ENCODE measurements at regions not wholly inside any gene's neighbourhood (a gene's known extent, or its start where the extent isn't known, plus 50 kb on each side); places are given as distances from the start of the nearest gene placed in this dataset.

- H3K4me3 ChIP-seq = no peak overlapping the region
- DNase-seq (ENCODE audit: low spot score in 2 of 2) = no peak
- no peaks in the 10 kb centered on the region for H3K36me3 ChIP-seq
- no peaks in the 10 kb centered on the region for H3K4me1 ChIP-seq
- intact Hi-C loops (cut with DNase I; ENCODE audit: low total_unique reads) = no loop called here
- no peaks in the 10 kb centered on the region for H3K27me3 ChIP-seq
- TF ChIP-seq POLR2AphosphoS5 (IDR thresholded peaks at IDR 0.05) = no peak
- no peak for TF ChIP-seq POLR2A (IDR thresholded peaks at IDR 0.05)
- no peak for TF ChIP-seq CTCF (IDR thresholded peaks at IDR 0.05)
- H3K9me3 ChIP-seq = no peaks in the 10 kb centered on the region
- H3K27ac ChIP-seq = no peak overlapping the region
Observed at GRCh38 chr15:69532856-69533255, 80.2 kb downstream of the RPLP1 start.

DNA sequence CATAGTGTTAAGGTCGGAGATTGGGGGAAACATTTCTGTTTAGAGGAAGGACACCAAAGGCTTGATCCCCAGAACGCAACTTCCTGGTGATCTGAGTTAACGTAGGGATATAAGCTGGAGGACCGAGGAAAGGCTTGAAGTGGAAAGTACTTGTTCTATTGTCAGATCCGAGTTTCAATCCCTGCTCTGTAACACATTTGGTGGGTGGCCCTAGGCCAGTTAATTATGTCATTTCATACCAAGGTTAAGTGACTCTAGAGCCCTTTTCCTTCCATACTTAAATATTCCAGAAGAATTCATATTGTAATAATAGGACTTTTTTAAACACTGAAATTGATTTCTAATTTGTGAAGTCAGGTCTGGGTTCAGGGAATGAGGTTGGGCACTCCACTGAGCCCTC, 80.9 kb downstream of the RPLP1 start:
- intact Hi-C loops (cut with DNase I; ENCODE audit: low total_unique reads) = no loop called here
- TF ChIP-seq POLR2AphosphoS5 (IDR thresholded peaks at IDR 0.05) = no peak
- TF ChIP-seq POLR2A (IDR thresholded peaks at IDR 0.05) = no peak
- no peak for TF ChIP-seq CTCF (IDR thresholded peaks at IDR 0.05)
- no peak overlapping the region for H3K27ac ChIP-seq
- no peaks in the 10 kb centered on the region for H3K4me1 ChIP-seq
- no peaks in the 10 kb centered on the region for H3K36me3 ChIP-seq
- no peak for DNase-seq (ENCODE audit: low spot score in 2 of 2)
- H3K27me3 ChIP-seq = no peaks in the 10 kb centered on the region
- no peak overlapping the region for H3K4me3 ChIP-seq
- no peaks in the 10 kb centered on the region for H3K9me3 ChIP-seq

- intact Hi-C loops (cut with DNase I; ENCODE audit: low total_unique reads) = no loop called here
- H3K36me3 ChIP-seq = no peaks in the 10 kb centered on the region
- H3K9me3 ChIP-seq = no peaks in the 10 kb centered on the region
- TF ChIP-seq POLR2A (IDR thresholded peaks at IDR 0.05) = no peak
- no peak for TF ChIP-seq POLR2AphosphoS5 (IDR thresholded peaks at IDR 0.05)
- TF ChIP-seq CTCF (IDR thresholded peaks at IDR 0.05) = no peak
- no peaks in the 10 kb centered on the region for H3K4me1 ChIP-seq
- no peak overlapping the region for H3K4me3 ChIP-seq
- H3K27me3 ChIP-seq = no peaks in the 10 kb centered on the region
- DNase-seq (ENCODE audit: low spot score in 2 of 2) = peak in 1 of 2 donors; percentile 19
- H3K27ac ChIP-seq = no peak overlapping the region
Observed at GRCh38 chr15:69535101-69535638, 82.6 kb downstream of the RPLP1 start.

DNA sequence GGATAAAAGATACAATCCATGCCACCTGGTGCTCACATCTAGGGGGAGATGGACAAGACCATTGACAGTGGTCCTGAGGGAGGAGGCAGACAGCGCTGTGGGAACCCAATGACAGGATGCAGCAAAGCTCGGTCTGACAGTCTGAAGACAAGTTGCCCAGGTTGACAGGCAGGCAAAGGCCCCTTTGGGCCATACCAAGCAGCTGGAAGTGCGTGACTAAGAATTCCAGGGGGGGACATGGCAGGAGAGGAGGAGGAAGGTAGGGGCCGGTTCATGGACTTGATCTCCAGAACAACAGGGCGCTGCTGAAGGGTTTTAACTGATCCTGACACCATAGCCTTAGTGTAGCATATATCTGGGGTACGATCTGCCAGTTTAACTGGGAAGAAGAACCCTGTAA, 83.4 kb downstream of the RPLP1 start:
- H3K27ac ChIP-seq = no peak overlapping the region
- H3K4me3 ChIP-seq = no peak overlapping the region
- TF ChIP-seq POLR2AphosphoS5 (IDR thresholded peaks at IDR 0.05) = no peak
- intact Hi-C loops (cut with DNase I; ENCODE audit: low total_unique reads) = no loop called here
- H3K9me3 ChIP-seq = no peaks in the 10 kb centered on the region
- DNase-seq (ENCODE audit: low spot score in 2 of 2) = no peak
- H3K36me3 ChIP-seq = no peaks in the 10 kb centered on the region
- H3K4me1 ChIP-seq = no peaks in the 10 kb centered on the region
- H3K27me3 ChIP-seq = no peaks in the 10 kb centered on the region

- TF ChIP-seq POLR2AphosphoS5 (IDR thresholded peaks at IDR 0.05) (no peak), CTCF (IDR thresholded peaks at IDR 0.05) (no peak), POLR2A (IDR thresholded peaks at IDR 0.05) (no peak)
- intact Hi-C loops (cut with DNase I; ENCODE audit: low total_unique reads) = no loop called here
- no peaks in the 10 kb centered on the region for H3K4me1 ChIP-seq
Observed at GRCh38 chr15:69536726-69537512, 84.3 kb downstream of the RPLP1 start.

More at GRCh38 chr15:69536726-69537512, 84.3 kb downstream of the RPLP1 start:
- DNase-seq (ENCODE audit: low spot score in 2 of 2) = no peak
- no peaks in the 10 kb centered on the region for H3K9me3 ChIP-seq
- no peak overlapping the region for H3K4me3 ChIP-seq
- H3K36me3 ChIP-seq = no peaks in the 10 kb centered on the region
- H3K27me3 ChIP-seq = no peaks in the 10 kb centered on the region
- H3K27ac ChIP-seq = no peak overlapping the region
